ENCODE measurements at regions not wholly inside any gene's neighbourhood (a gene's known extent, or its start where the extent isn't known, plus 50 kb on each side); places are given as distances from the start of the nearest gene placed in this dataset.

DNA sequence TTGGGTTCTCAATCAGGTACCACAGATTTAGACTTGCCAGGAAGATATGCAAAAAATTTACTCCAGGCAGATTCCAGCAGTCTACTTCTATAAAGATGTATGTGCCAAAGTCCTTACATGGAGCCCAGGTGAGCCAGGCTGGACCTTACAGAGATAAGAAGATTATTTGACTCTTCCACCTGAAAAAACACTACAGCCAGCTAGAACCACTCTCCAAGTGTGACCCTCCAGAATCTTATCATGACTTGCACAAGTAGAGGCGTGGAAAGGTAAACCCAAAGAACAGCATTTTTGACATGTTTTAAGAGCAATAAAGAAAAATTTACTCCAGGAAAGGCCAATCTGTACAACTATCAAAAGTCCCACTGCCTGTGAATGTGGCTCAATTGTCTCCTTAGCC lies 146.8 kb upstream of the DPT start:
- DNase-seq: no peak

GRCh38 chr1:168876830-168877229 lies 147.8 kb upstream of the DPT start:
- DNase-seq: no peak

DNA sequence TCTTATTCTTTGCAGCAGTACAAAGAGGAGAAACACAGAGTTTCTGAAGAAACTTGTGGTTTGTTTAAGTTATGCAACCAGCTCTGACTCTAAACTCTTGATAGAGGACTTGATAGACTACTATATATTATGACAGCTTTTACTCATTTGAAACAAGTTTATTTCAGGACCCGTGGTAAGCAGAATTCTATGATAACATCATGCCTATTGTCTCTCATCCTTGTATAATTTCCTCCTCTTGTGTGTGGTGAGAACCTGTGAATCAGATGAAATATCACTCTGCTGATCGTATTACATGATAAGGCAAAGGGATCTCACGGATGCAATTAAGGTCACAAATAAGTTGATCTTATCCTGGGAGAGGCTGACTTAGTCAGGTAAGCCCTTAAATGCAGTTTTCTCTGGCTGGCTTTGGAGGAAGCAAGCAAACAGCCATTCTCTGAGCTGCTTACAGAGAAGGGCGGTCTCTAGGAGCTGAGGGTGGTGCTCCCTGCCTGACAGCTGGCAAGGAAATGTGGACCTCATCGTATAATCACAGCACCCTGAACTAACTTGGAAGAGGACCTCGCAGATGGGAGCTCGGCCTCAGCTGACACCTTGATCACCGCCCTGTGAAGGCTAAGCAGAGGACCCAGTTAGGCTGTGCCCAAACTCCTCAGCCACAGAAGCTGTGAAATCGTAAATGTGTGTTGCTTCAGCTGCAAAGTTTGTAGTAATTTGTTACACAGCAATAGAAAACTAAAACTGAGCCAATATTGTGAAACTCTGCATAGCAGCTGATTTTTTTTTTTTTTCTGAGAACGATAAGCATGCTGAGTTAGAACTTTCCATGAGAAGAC lies 151.1 kb upstream of the DPT start:
- DNase-seq: no peak

DNA sequence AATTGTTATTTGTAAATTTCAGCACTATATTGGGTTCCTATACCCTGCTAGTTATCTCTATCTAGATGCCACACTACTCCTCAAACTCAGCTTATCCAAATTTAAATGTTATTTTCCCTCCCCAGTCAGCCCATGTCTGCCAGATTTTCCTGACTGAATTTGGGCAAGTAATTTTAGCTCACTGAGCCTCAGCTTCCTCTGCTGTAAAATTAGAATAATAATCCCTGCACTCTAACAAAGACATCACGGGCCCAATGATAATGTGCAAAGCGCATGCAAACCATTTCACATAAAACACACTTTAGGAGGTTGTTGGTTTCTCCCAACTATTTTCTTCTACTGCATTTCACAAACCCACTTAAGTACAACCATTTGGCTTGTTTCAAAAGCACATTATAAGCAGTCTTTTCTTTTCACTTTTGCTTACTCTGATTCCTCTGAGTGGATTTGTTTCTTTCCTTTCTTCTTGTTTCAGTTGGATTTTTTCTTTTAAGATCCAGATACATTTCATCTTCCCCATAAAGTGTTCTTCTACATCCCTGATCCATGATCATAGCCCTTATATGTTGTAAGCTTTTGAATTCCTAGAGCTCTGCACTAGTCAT lies 152.8 kb upstream of the DPT start:
- no peak for DNase-seq

DNA sequence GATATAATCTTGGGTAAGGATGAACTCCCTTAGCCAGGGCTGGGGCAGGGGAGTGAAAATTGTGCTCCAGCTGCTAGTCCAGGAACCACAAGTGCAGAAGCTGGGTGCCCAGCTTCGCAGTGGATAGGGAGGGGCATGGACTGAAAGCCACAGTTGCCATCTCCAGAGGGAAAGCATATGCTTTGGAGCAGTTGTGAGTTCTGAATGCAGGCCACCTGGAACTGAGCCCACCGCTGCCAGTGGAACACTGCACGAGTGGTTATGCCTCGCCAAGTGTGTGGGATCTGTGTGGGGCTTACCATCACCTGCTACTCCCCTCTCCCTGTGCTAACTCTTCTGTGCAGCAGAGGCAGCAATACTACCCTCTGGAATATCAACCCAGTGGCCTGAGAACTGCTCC lies 158.4 kb upstream of the DPT start:
- DNase-seq: no peak

- no peak for DNase-seq
Observed at GRCh38 chr1:168888418-168888817, 159.4 kb upstream of the DPT start.

DNA sequence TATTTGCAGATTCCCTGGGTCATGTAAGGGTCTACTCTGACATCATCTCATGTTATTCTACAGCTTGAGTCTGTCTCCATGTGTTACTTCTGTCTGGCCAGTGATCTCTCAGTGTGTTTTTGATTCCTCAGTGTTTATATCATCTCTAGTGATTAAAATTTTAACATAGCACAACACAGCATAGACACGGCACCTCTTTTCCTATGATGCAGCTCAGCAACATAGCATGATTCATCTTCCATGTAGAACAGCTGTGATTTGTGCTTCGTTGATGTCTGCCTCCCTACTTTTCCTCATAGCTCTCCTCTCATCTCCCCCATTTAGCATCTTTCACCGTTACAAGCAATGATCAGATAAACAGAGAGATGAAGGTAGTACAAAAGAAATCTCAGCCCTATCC lies 163.9 kb upstream of the DPT start:
- DNase-seq: no peak

DNA sequence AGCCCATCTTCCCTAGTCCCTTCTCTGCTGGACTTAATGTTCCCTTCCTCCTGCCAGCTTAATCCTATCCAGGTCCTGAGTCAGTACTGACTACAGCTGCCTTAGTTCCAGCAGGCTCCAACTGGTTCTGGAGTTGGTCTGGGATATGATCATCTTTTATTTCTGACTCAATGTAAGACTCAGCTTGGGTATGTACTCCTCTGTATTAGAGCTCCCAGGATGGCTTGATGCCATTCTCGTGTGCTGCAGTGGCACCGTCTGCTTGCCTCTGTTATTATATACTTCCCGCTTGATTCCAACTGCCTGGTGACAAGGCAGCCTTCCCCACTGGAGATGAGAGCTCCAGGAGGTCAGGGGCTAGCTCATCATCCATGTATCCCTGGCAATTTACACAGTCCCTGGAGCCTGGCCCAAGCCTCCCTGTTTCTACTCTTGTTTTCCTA lies 164.4 kb upstream of the DPT start:
- DNase-seq: no peak

DNA sequence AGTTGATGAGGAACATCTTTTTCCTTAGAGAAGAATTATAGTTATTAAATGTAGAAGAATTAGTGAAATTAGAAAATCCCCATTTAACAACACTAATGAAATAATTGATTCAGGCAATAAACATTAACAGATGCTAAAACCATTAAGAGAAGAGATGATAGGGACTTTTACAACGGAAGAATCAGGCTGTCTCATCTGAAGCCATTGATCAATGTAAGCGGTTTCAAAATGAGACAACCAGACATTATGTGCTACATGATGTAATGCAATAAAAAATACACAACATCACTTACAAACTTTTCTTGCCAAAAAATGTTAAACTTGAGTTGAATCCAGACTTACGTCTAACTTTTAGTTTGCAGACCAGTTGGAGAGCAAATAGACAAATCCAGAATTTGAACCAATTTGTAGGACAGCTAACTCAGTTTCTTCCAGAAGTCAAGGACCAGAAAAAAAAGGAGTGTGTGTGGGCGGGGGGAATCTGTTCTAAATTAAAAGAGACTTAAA lies 165.4 kb upstream of the DPT start:
- DNase-seq: no peak

DNA sequence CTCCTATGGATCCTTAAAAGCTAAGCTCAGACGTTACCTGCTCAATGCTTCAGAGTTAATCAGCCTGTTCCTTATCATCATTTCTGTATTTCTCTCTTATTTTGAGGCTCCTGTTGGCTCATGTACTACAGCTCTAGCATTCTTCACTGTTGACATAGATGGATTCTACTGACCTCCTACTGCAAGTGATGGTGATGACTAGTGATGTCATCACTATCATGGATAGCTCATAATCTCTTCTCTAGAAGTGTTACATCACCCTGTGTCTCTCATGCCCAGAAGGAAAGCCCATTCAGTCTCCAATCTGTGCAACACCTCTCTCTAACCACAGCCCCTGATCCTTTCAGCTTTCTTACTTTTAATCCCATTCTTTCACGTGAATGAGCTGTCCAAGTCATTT lies 168.2 kb upstream of the DPT start:
- DNase-seq: no peak

GRCh38 chr1:168903237-168903830 lies 174.3 kb upstream of the DPT start:
- DNase-seq: no peak

DNA sequence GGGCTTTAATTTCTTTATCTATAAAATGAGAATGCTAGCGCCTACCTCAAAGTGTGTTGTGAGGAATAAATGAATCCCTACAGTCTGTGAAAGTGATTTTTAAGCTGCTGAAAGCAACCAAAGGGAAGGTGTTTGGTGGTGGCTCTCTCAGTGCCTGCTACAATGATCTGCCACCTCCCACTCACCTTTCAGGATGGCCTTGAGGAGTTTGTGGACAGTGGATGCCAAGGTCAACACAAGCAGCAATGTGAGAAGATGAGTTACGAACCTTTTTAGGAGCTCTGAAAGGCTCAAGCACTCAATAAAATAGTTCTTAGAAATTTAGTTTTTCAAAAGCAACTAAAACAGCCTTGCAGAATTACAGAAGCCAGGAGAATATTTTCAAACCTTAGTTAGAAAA lies 176.6 kb upstream of the DPT start:
- DNase-seq: no peak

- DNase-seq: no peak
Observed at GRCh38 chr1:168906367-168906766, 177.4 kb upstream of the DPT start.

GRCh38 chr1:168907053-168907452 lies 178.0 kb upstream of the DPT start:
- DNase-seq: no peak

DNA sequence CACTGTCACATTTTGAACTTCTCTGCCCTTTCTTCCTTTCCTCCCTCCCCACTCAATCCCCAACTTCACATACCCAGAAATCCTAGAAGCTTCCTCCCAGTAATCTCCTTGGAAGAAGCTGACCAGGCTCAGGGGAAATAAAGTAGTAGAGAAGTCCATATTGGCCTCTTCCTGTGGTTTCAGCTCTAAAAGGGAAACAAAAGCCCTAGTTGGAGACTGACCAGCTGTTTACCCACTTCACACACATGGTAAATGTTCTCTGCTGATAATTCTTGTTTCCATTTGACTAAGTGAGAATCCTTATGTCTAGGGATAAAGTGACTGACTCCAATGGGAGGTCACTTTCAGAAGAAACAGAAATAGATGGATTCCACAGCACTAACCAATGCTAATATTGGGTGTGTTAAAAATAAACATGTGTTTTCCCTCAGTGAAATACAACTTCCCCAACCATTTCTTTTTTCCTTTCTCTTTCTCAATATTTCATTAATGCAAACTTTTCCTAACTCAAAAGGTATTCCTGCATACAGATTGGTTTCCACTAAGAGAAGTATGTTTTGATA lies 178.9 kb upstream of the DPT start:
- DNase-seq: no peak

- DNase-seq: no peak
Observed at GRCh38 chr1:168910403-168910802, 181.4 kb upstream of the DPT start.

DNA sequence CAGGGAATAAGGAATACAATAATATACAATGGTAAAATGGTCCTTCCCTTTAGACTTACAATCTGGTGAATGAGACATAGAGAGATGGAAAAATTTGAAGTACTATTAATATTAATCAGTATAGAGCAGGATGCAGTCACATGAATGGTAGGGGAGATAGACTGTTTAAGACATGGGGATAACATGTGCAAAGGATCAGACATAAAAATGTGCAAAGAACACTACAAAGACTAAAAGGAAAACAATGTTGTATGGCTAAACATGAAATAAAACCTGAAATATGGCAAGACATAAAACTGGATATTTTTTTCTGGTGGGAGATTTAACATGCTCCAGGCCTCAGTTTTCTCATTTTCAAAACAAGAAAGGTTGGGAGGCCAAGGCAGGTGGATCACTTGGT lies 182.4 kb upstream of the DPT start:
- no peak for DNase-seq

GRCh38 chr1:168913711-168914463 lies 184.9 kb upstream of the DPT start:
- DNase-seq: no peak

DNA sequence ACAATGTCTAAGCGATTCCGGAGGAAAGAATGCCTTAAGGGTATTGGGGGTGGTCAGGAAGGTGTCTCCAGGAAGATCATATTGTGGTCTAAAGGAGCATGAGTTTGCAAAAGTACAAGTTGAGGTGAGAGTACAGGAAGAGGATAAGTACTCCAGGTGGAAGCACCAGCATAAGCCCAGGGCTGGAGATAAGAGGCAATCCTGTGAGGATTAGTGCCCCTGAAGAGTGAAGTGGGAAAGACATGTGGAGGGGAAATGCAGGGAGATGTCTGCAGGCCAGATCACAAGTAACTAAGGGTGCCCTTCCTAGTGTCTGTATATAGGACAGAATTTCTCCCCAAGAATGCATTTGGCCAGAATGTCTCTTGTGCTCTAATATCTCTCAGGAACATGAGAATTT lies 188.3 kb upstream of the DPT start:
- no peak for DNase-seq

- DNase-seq: no peak
Observed at GRCh38 chr1:168917796-168918195, 188.7 kb upstream of the ATP1B1 start.

DNA sequence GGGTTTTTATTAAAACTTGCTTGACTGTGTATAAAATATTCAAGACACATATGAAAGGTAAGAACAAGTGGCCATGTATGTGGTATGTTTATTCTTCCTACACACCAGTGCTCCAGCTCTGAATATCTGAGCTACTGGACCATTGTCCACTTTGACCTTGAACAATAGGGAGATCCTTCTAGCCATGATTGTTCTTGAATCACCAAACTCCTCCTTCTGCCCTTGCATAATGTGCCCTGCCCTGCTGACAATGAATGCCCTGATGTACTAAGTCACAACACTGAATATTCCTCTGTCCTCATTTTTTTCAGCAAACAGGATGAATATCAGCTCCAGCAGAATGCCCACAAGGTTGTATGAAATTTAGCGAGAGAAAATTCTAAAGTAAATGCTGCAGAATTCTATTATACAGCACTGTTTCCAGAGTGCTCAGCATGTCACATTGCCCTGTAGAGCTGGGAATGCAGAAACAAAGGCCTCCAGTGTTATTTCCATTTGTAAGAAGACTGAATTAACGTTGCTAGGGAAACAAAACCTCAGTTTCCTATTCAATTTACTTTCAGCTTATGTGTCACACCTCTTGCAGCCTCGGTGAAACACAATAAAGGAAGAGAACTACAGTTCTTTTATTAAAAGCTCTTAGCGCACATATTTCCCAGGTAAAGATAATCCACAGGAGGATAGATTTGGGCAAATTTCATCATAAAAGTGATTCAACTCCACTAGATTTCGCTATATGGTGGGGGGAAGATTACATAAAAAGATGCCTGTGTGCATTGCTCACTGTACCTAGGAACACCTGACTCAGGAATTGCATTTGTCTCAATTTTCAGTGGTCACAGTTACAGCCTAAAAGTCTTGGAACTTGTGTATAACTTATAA lies 187.4 kb upstream of the ATP1B1 start:
- no peak for DNase-seq

All from activated CD8-positive, alpha-beta memory T cell treated with anti-CD3 and anti-CD28 coated beads for 24 hours (primary cell).